HCT116 (cell line): ENCODE measurements at regions not wholly inside any gene's neighbourhood (a gene's known extent, or its start where the extent isn't known, plus 50 kb on each side); places are given as distances from the start of the nearest gene placed in this dataset.

Experiments used
- ATAC-seq: fragments of 200-7000 bp; cut with Tn5 transposase; 2 replicates; pipeline ENCODE4 v1.9.1; 2020; ENCODE audit warnings: mild to moderate bottlenecking, moderate library complexity
- BruUV-seq: library from RNA; stranded (reverse); fragments of 400-500 nt; replicated peaks from 2 replicates; lab custom pipeline; 2021; lab: Mats Ljungman, UMichigan
- CTCF ChIA-PET: fragments of 300-600 bp; sonication (Branson Sonifier 250); formaldehyde crosslinking; loops from one replicate; lab custom pipeline; 2021; ENCODE audit warnings: antibody characterized with exemption; lab: Charles Lee
- POLR2A ChIA-PET: fragments of 300-600, 350-600 bp; sonication (Branson Sonifier 250); formaldehyde crosslinking; loops from one replicate; lab custom pipeline; 2021; ENCODE audit warnings: antibody characterized with exemption; lab: Charles Lee
- RAD21 ChIA-PET, 2 experiments: fragments of 300-600 bp; sonication (Branson Sonifier 250); formaldehyde crosslinking; loops; one replicate each; lab custom pipeline; 2023; ENCODE audit warnings: low total read pairs in 2 of 2; ENCODE audit not compliant: uncharacterized antibody in 2 of 2, unreplicated experiment in 2 of 2, low non-redundant PET in 1 of 2; lab: Charles Lee
- DNase-seq: peaks from one replicate; pipeline ENCODE4 v3.0.0-alpha.2; 2010; ENCODE audit warnings: low read depth, low spot score
- H2AFZ ChIP-seq: fragments of 200-600 bp; shearing (Covaris generic), sonication (generic); 2 replicates; pipeline ENCODE4 v1.6.1; 2017; ENCODE audit warnings: low read depth, mixed run types, mixed read lengths, antibody characterized with exemption, low read length; ENCODE audit not compliant: poor library complexity, severe bottlenecking
- H3K27ac ChIP-seq: 2 replicates; pipeline ENCODE4 v1.5.1; 2012; ENCODE audit warnings: low read depth, low read length
- H3K27me3 ChIP-seq: fragments of 200-600 bp; sonication (generic); 2 replicates; pipeline ENCODE4 v1.6.1; 2016; ENCODE audit warnings: mixed run types, low read length, mixed read lengths; ENCODE audit not compliant: insufficient read depth
- H3K36me3 ChIP-seq, 2 experiments: fragments of 200-500 bp in 1 of 2; fragments of 200-600 bp in 1 of 2; sonication (Bioruptor generic) in 1 of 2; sonication (generic) in 1 of 2; 2 replicates each; pipeline versions ENCODE4 v1.5.1 to v1.6.1; 2014 to 2016; ENCODE audit warnings: low read length in 2 of 2, inconsistent platforms in 1 of 2, mixed read lengths in 1 of 2, mixed run types in 1 of 2; ENCODE audit not compliant: insufficient read depth in 2 of 2, control insufficient read depth in 1 of 2
- H3K4me1 ChIP-seq, 2 experiments: fragments of 200-600 bp in 1 of 2; sonication (generic) in 1 of 2; 2 replicates each; pipeline versions ENCODE4 v1.5.1 to v1.6.1; 2012 to 2017; ENCODE audit warnings: low read length in 2 of 2, inconsistent platforms in 1 of 2, mild to moderate bottlenecking in 1 of 2, mixed read lengths in 1 of 2, mixed run types in 1 of 2, moderate library complexity in 1 of 2; ENCODE audit not compliant: insufficient read depth in 2 of 2, control insufficient read depth in 1 of 2
- H3K4me2 ChIP-seq: fragments of 200-600 bp; sonication (generic); 2 replicates; pipeline ENCODE4 v1.6.1; 2017; ENCODE audit warnings: mixed run types, low read length, mixed read lengths
- H3K4me3 ChIP-seq, 2 experiments: fragments of 200-600 bp in 1 of 2; sonication (generic) in 1 of 2; replicated peaks in 1 of 2; 2 replicates each; pipeline ENCODE4 v1.5.1; 2011 to 2016; ENCODE audit warnings: low read length in 2 of 2, control low read depth in 1 of 2, low read depth in 1 of 2, mild to moderate bottlenecking in 1 of 2, mixed read lengths in 1 of 2, mixed run types in 1 of 2
- H3K79me2 ChIP-seq: fragments of 200-600 bp; sonication (generic); 2 replicates; pipeline ENCODE4 v1.6.1; 2017; ENCODE audit warnings: mild to moderate bottlenecking, mixed run types, low read length, moderate library complexity, mixed read lengths; ENCODE audit not compliant: insufficient read depth
- H3K9ac ChIP-seq: fragments of 200-600 bp; sonication (generic); 2 replicates; pipeline ENCODE4 v1.6.1; 2016; ENCODE audit warnings: low read length, mixed read lengths
- H3K9me2 ChIP-seq: fragments of 200-600 bp; sonication (generic), shearing (Covaris generic); 2 replicates; pipeline ENCODE4 v1.6.1; 2017; ENCODE audit warnings: mixed run types, mild to moderate bottlenecking, moderate library complexity; ENCODE audit not compliant: insufficient read depth
- H3K9me3 ChIP-seq, 2 experiments: fragments of 200-500 bp in 1 of 2; fragments of 200-600 bp in 1 of 2; sonication (Bioruptor generic) in 1 of 2; sonication (generic) in 1 of 2; 2 replicates each; pipeline ENCODE4 v1.6.1; 2014 to 2017; ENCODE audit warnings: low read length in 2 of 2, mixed read lengths in 2 of 2, inconsistent platforms in 1 of 2, low read depth in 1 of 2, mild to moderate bottlenecking in 1 of 2, mixed run types in 1 of 2, moderate library complexity in 1 of 2; ENCODE audit not compliant: control insufficient read depth in 1 of 2, insufficient read depth in 1 of 2
- H4K20me1 ChIP-seq: fragments of 200-600 bp; sonication (generic), shearing (Covaris generic); 2 replicates; pipeline ENCODE4 v1.6.1; 2017; ENCODE audit warnings: mixed run types, mild to moderate bottlenecking, moderate library complexity; ENCODE audit not compliant: insufficient read depth
- CEBPB ChIP-seq: IDR thresholded peaks from 2 replicates; pipeline ENCODE4 v1.6.1; 2012; ENCODE audit warnings: low read depth
- FOSL1 ChIP-seq: IDR thresholded peaks from 2 replicates; pipeline ENCODE4 v1.6.1; 2012; ENCODE audit warnings: low read depth
- REST ChIP-seq: IDR thresholded peaks from 2 replicates; pipeline ENCODE4 v1.6.1; 2012; ENCODE audit warnings: low read depth
- SIN3A ChIP-seq: IDR thresholded peaks from 2 replicates; pipeline ENCODE4 v1.6.1; 2012; ENCODE audit warnings: low read depth
- TCF7L2 ChIP-seq: IDR thresholded peaks from 2 replicates; pipeline ENCODE4 v1.7.0; 2011; ENCODE audit warnings: borderline replicate concordance, inconsistent platforms; ENCODE audit not compliant: insufficient read depth, insufficient read length; ENCODE audit errors: extremely low read depth
- intact Hi-C: fragments of 100-400 bp; cut with micrococcal nuclease; formaldehyde crosslinking; loops from 2 replicates; pipeline ENCODE4 v1.10.0; 2022

GRCh38 chr16:59604354-59604753 is 870.2 kb upstream of the GOT2 start (continued):
- TF ChIP-seq REST = no peak
- TF ChIP-seq CEBPB = no peak

GRCh38 chr16:59601452-59601851 is 867.3 kb upstream of the GOT2 start:
- TF ChIP-seq TCF7L2 = no peak
- TF ChIP-seq FOSL1 = no peak
- TF ChIP-seq SIN3A = no peak
- POLR2A ChIA-PET = no interaction called here
- no peak for ATAC-seq

More at GRCh38 chr16:59601452-59601851, 867.3 kb upstream of the GOT2 start:
- ChIA-PET CTCF (no interaction called here), RAD21 (no interaction called here)
- Histone ChIP-seq H3K9ac (no peak overlapping the region), H2AFZ (no peak overlapping the region), H3K79me2 (no peaks in the 10 kb centered on the region), H3K4me2 (no peak overlapping the region), H3K36me3 (no peaks in the 10 kb centered on the region), H3K27ac (no peak overlapping the region), H3K27me3 (no peaks in the 10 kb centered on the region), H3K4me3 (no peak overlapping the region), H3K9me3 (peaks cover 1 to 25% of the 10 kb centered on the region in 2 experiments; a peak in 2 of 4 replicates), H3K9me2 (no peaks in the 10 kb centered on the region), H3K4me1 (no peaks in the 10 kb centered on the region), H4K20me1 (no peaks in the 10 kb centered on the region)
- no TSS peak for BruUV-seq
- no peak for DNase-seq
- intact Hi-C loops = no loop called here
